ENCODE measurements at regions not wholly inside any gene's neighbourhood (a gene's known extent, or its start where the extent isn't known, plus 50 kb on each side); places are given as distances from the start of the nearest gene placed in this dataset.
"Not testable (repeated sequence)": the region's sequence is repeated elsewhere in the genome, so short reads cannot be mapped to it uniquely, and the experiment has no call there.

- in situ Hi-C loops (cut with MboI; ENCODE audit: low pct_unique_long_range_greater_than_20kb in 2 of 9, low sequenced_read_pairs in 9 of 9, unreplicated experiment in 9 of 9); H3K4me1 ChIP-seq (replicated peaks in 1 of 2); H3K4me3 ChIP-seq; ATAC-seq (replicated peaks in 6 of 8); H3K27ac ChIP-seq: not testable (repeated sequence)
- no CpG with 5 or more reads among the region's 21 CpGs for WGBS, 10 experiments
Observed at GRCh38 chrY:4570941-4571340, 429.2 kb upstream of the PCDH11Y start.

GRCh38 chrY:4592872-4593490 lies 407.1 kb upstream of the PCDH11Y start:
- ATAC-seq (replicated peaks in 6 of 8): peak in 3 of 8 experiments; percentile 26 to 50 (median 48)
- in situ Hi-C loops (cut with MboI; ENCODE audit: low pct_unique_long_range_greater_than_20kb in 2 of 9, low sequenced_read_pairs in 9 of 9, unreplicated experiment in 9 of 9): not testable (repeated sequence)

GRCh38 chrY:4603454-4603853 lies 396.6 kb upstream of the PCDH11Y start:
- ATAC-seq (replicated peaks in 6 of 8); H3K27ac ChIP-seq; H3K4me1 ChIP-seq (replicated peaks in 1 of 2); H3K4me3 ChIP-seq; in situ Hi-C loops (cut with MboI; ENCODE audit: low pct_unique_long_range_greater_than_20kb in 2 of 9, low sequenced_read_pairs in 9 of 9, unreplicated experiment in 9 of 9): not testable (repeated sequence)
- no CpG with 5 or more reads among the region's 3 CpGs for WGBS, 10 experiments

More at GRCh38 chrY:4592872-4593490, 407.1 kb upstream of the PCDH11Y start:
- H3K4me3 ChIP-seq; H3K27ac ChIP-seq; H3K4me1 ChIP-seq (replicated peaks in 1 of 2): not testable (repeated sequence)
- WGBS, 10 experiments: no CpG with 5 or more reads among the region's 7 CpGs
